ENCODE measurements at regions not wholly inside any gene's neighbourhood (a gene's known extent, or its start where the extent isn't known, plus 50 kb on each side); places are given as distances from the start of the nearest gene placed in this dataset.
"Not testable (repeated sequence)": the region's sequence is repeated elsewhere in the genome, so short reads cannot be mapped to it uniquely, and the experiment has no call there.

- no peak for DNase-seq
These were observed 119.4 kb downstream of the GATA3 start for GRCh38 chr10:8173866-8174243.

DNA sequence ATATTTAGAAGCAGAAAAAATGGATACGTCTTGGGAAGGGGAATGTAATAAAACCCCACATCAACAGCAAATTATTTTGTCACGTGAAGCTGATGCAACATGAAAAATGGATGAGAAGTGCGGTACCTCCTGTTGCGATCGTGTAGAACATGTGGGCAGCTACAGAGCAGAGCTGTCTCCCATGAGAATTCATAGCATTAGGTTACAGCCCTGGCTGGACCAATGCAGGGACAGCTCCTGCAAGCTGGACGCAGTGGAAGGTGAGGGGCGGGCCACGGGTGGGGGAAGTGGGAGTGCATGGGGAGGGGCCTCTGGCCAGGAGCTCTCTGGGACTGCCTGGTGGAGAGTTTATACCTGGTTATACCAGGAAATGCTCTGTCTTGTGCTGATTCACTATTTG, 120.3 kb downstream of the GATA3 start:
- no peak for DNase-seq

DNA sequence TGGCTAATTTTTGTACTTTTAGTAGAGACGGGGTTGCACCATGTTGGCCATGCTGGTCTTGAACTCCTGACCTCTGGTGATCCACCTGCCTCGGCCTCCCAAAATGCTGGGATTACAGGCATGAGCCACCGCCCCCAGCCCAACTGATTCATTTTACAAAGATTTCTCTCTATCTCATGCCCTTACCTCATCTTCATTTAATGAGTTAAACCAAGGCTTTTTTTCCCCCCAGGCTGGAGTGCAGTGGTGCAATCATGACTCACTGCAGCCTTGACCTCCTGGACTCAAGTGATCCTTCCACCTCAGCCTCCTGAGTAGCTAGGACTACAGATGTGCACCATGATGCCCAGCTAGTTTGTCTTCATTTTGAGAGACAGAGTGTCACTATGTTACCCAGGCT, 123.0 kb downstream of the GATA3 start:
- DNase-seq, result not testable (repeated sequence)

DNA sequence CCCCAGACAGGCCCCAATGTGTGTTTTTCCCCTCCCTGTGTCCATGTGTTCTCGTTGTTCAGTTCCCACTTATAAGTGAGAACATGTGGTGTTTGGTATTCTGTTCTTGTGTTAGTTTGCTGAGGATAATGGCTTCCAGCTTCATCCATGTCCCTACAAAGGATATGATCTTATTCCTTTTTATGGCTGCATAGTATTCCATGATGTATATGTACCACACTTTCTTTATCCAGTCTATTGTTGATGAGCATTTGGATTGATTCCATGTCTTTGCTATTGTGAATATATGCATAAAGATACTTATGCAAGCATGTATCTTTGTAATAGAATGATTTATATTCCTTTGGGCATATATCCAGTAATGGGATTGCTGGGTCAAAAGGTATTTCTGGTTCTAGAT, 125.3 kb downstream of the GATA3 start:
- DNase-seq, result not testable (repeated sequence)

DNA sequence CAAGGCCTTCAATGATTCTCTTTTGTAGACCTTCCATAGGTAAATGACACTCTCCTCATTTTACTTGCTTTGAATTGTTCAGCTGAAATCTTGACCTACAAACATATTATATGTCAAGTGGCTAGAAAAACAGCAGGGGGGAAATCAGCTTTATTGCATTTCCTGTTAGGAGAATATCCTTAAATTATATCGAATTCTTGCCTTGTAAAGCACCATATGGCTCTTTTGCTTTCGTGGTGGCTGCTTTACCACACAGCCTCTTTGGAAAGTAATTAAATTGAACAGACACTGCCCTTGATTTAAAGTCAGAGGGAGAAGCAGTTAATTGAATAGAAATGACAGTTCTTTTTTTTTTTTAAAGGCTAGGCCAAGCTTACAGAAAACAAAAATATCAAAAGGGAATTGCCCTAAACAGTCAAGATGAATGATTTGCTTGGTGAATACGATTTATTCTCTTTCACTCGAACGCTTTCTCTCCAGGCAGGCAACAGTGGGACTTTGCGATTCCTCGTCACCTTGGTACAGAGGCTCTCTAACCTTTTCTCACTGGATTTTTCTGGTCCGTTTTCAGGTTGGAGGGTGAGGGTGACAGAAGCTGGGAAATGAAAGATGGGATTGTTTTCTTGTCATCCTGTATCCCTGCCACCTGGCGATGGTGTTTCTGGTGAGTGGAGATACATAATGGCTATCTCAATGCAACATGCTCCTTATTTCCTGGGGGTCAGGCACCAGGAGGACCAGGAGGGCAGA, 126.0 kb downstream of the GATA3 start:
- no peak for DNase-seq

- no peak for DNase-seq
These were observed 127.1 kb downstream of the GATA3 start for GRCh38 chr10:8181496-8182157.

GRCh38 chr10:8182806-8183205, 128.3 kb downstream of the GATA3 start:
- no peak for DNase-seq

DNA sequence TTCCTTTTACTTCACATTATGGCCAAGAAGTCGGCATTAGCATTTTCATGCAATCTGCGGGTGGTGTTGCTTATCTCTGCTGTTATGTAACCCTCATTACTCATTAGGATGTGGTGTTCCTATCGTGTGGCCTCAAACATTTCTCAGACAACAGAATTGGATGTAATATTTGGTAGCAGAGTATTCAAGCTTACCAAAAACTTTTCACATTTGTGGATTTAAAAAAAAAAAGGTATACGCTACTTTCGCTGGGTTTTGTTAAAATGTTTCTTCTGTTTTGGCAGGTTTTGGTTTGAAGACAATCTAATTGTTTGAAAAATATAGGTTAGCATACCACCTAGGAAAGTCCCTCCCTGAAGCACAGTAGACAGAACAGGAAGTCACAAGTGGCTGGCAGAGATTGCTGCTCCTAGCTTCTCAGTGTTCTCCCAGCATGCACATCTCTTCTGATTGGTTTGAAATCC, 128.8 kb downstream of the GATA3 start:
- peak; percentile 3 for DNase-seq

- DNase-seq, result no peak
These were observed 132.7 kb downstream of the GATA3 start for GRCh38 chr10:8187171-8187666.

DNA sequence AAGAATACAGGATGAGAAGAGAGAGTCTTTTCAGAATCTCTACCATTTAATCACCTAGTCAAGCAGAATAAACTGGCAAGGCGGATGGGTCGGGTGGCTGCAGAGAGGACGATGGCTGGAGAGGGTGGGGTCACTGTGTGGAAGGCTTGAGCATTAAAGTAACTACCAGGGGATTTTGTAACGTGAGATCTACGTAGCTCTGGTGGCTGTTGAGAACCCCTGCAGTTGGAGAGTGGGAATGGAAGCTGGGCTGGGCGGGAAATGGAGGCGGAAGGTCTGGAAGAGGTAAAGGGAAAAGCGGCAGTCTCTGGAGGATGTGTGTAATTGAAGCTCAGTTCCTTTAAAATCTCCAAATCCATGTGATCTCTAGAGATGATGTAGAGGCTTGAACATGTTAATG, 135.0 kb downstream of the GATA3 start:
- no peak for DNase-seq

GRCh38 chr10:8192301-8192700, 137.8 kb downstream of the GATA3 start:
- no peak for DNase-seq

DNA sequence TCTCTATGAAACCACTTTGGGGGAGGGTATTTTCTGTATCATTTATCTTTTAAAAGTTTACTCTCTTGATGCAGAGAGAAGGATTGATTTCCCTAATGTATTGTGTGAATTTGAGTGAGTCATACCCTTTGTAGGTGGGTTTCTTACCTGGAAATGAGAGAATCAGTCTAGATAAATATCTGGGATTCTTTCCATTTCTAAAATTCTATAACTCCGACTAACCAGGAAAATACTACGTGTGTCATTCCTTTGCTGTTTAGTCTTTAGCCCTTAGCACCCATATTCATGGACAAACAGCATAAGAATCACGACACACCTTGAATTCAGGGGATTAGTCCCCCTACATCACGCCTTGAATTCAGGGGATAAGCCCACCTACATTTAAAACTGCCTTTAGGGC, 139.1 kb downstream of the GATA3 start:
- DNase-seq, result no peak

DNA sequence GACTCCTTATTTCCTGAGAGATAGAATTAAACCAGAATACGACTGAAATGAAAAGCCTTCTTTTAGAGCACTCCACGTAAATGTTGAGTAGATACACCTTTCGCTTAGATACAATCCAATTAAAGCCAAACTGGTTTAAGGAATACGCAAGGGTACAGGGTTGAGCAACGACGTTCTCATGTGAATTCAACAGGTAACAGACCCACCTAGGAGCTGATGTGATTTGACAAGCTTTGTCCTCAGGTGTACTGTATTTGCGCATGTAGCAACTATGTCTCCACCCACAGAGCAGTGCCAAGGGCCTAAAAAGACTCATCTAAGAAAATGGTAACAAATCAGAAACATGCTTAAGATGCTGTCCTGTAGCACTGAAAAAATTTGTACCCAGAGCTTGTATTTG, 139.6 kb downstream of the GATA3 start:
- DNase-seq, result no peak

DNA sequence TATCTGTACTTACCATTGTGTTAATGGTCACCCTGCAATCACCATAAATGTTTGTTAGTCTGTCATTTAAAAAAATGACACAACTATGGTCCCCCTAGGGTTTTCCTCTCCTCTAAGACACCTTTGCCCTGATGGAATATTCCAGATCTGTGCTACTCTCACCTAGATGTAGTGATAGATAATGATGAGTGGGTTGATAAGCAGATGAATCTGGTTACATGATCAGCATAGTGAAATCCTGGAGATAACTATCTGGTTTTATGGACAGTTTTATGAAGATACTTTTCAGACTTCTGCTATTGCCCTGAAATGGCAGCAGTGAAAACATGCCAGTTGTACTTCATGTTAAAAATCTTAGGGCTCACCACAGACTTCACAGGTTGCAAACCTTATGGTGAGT, 152.4 kb downstream of the GATA3 start:
- no peak for DNase-seq

DNA sequence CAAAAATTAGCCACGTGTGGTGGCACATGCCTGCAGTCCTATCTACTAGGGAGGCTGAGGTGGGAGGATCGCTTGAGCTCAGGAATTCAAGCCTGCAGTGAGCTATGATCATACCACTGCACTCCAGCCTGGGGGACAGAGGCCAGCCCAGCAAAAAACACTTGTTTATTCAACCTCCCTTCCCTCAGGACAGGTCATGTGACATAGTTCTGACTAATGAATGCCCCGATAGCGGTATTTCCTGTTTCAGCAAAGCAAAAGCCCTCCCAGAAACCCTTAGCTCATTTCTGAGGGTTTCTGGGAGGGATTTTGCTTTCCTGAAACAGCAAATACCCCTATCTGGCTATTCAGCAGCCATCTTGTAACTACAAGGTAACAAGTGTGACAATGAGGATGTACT, 157.1 kb downstream of the GATA3 start:
- DNase-seq, result no peak

DNA sequence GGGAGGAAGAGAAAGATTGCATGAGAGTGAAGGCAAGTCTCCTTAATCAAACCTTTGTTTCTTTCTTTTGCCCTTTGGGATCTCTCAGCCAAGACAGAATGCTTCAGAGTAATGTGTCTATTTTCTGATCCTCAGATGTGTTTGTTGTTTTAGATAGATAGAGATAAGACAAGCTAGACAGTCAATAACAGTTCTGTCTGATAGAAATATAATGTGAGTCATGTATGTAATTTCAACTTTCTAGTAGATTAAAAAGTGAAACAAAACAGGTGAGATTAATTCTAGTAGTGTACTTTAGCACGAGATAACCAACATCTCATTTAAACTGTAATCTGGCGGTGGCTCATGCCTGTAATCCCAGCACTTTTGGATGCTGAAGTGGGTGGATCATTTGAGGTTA, 159.2 kb downstream of the GATA3 start:
- no peak for DNase-seq

DNA sequence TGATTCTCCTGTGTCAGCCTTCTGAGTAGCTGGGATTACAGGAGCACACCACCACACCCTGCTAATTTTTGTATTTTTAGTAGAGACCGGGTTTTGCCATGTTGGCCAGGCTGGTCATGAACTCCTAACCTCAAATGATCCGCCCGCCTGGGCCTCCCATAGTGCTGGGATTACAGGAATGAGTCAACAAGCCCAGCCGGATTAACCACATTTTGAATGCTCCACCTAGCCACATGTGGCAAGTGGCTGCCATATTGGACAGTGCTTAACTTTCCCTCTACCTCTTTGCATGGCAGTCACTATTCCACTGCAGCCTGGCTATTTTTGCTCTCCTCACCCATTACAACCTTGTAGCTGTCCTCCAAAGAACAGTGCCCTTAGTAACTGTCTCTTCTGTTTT, 160.1 kb downstream of the GATA3 start:
- no peak for DNase-seq

DNA sequence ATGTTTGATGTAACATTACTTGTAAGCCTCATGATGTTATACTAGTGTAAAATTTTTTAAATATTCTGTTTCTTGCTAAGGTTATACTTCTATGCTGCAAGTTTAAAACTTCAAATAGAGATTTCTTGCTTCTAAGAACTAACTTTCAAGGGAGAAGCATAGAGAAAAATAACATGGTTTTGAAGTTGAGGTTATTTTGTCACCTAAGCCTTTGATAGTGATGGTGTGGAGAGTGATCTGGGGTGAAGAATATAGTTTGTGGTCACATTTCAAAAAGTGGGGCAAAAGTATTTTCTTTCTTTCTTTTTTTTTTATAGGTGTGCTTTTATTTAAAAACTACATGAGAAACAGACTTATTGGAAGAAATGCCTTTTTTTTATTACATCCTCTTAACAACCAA, 162.4 kb downstream of the GATA3 start:
- DNase-seq, result no peak

- DNase-seq, result no peak
These were observed 167.0 kb downstream of the GATA3 start for GRCh38 chr10:8221451-8221850.

- no peak for DNase-seq
These were observed 170.1 kb downstream of the GATA3 start for GRCh38 chr10:8224591-8224990.

- no peak for DNase-seq
These were observed 170.7 kb downstream of the GATA3 start for GRCh38 chr10:8225187-8225586.

GRCh38 chr10:8227246-8227645, 172.8 kb downstream of the GATA3 start:
- DNase-seq, result no peak

GRCh38 chr10:8229153-8229552, 174.7 kb downstream of the GATA3 start:
- no peak for DNase-seq

GRCh38 chr10:8230902-8231301, 176.4 kb downstream of the GATA3 start:
- no peak for DNase-seq

DNA sequence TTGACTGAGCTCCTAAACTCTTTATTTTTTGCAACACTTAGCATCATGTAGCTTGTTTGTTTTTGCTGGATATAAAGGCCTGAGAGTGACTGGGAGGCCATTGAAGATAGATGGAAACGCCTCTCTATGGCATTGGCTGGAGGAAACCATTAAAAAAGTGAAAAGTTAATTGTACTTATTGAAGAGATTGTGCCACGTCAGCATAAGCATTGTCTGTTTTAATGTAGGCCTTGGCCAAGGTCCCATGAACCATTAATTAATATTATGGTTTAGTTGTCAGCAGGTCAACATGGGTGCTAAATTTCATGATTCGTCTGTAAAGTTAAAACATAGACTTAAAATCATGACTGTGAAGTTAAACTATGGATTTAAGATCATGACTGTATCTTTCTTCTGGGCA, 178.6 kb downstream of the GATA3 start:
- no peak for DNase-seq

Measured in hematopoietic multipotent progenitor cell treated with erythropoietin and hydrocortisone succinate and interleukin-3 and kit ligand, for 8 days (in vitro differentiated cells).